SIG-M5 (cell line): ENCODE measurements at regions not wholly inside any gene's neighbourhood (a gene's known extent, or its start where the extent isn't known, plus 50 kb on each side); places are given as distances from the start of the nearest gene placed in this dataset.

ENCODE experiments used
- DNase-seq: peaks from one replicate; lab custom pipeline; 2025; lab: John Stamatoyannopoulos, UW

GRCh38 chr5:145204743-145205142, 630.4 kb downstream of the PRELID2 start:
- no peak for DNase-seq

GRCh38 chr5:145203193-145203592, 631.9 kb downstream of the PRELID2 start:
- no peak for DNase-seq

- DNase-seq, result no peak
These were observed 636.4 kb downstream of the PRELID2 start for GRCh38 chr5:145198525-145199260.

GRCh38 chr5:145189746-145190145, 645.4 kb downstream of the PRELID2 start:
- no peak for DNase-seq

- DNase-seq, result no peak
These were observed 654.8 kb downstream of the PRELID2 start for GRCh38 chr5:145180371-145180770.

GRCh38 chr5:145178641-145179523, 656.3 kb downstream of the PRELID2 start:
- no peak for DNase-seq

- DNase-seq, result no peak
These were observed 659.1 kb downstream of the PRELID2 start for GRCh38 chr5:145176041-145176440.

GRCh38 chr5:145166110-145166509, 669.0 kb downstream of the PRELID2 start:
- no peak for DNase-seq

- no peak for DNase-seq
These were observed 671.3 kb downstream of the PRELID2 start for GRCh38 chr5:145163876-145164275.

- DNase-seq, result no peak
These were observed 672.5 kb downstream of the PRELID2 start for GRCh38 chr5:145162626-145163025.

GRCh38 chr5:145161391-145161790, 673.8 kb downstream of the PRELID2 start:
- DNase-seq, result no peak

GRCh38 chr5:145160679-145161078, 674.5 kb downstream of the PRELID2 start:
- no peak for DNase-seq

GRCh38 chr5:145158730-145159129, 676.4 kb downstream of the PRELID2 start:
- no peak for DNase-seq

- DNase-seq, result no peak
These were observed 677.3 kb downstream of the PRELID2 start for GRCh38 chr5:145157841-145158240.

- no peak for DNase-seq
These were observed 693.6 kb downstream of the PRELID2 start for GRCh38 chr5:145141534-145141933.

GRCh38 chr5:145130996-145131395, 704.1 kb downstream of the PRELID2 start:
- DNase-seq, result no peak

GRCh38 chr5:145129797-145130196, 705.3 kb downstream of the PRELID2 start:
- DNase-seq, result no peak

GRCh38 chr5:145124806-145125205, 710.3 kb downstream of the PRELID2 start:
- DNase-seq, result no peak

- no peak for DNase-seq
These were observed 716.5 kb downstream of the PRELID2 start for GRCh38 chr5:145118611-145119010.

- DNase-seq, result no peak
These were observed 717.0 kb downstream of the PRELID2 start for GRCh38 chr5:145118127-145118526.

- DNase-seq, result no peak
These were observed 717.9 kb downstream of the PRELID2 start for GRCh38 chr5:145117285-145117684.

GRCh38 chr5:145111420-145111819, 723.7 kb downstream of the PRELID2 start:
- DNase-seq, result no peak

- no peak for DNase-seq
These were observed 724.3 kb downstream of the PRELID2 start for GRCh38 chr5:145110834-145111233.
